Testis (tissue), 2 donors: ENCODE measurements at regions not wholly inside any gene's neighbourhood (a gene's known extent, or its start where the extent isn't known, plus 50 kb on each side); places are given as distances from the start of the nearest gene placed in this dataset.

Source experiments
- POLR2A ChIP-seq: fragments of 450-650 bp; IDR thresholded peaks from one replicate; pipeline ENCODE4 v1.6.1; 2017; ENCODE audit warnings: antibody characterized with exemption, mild to moderate bottlenecking, moderate library complexity
- TF ChIP-seq, protein P1 (sequence below), 3 experiments: fragments of 450-650 bp in 2 of 3; fragments of 200-600 bp in 1 of 3; sonication (generic) in 1 of 3; IDR thresholded peaks; one replicate each; pipeline ENCODE4 v1.5.1; 2016 to 2019; ENCODE audit warnings: antibody characterized with exemption in 3 of 3, mild to moderate bottlenecking in 2 of 3, moderate library complexity in 1 of 3

DNA sequence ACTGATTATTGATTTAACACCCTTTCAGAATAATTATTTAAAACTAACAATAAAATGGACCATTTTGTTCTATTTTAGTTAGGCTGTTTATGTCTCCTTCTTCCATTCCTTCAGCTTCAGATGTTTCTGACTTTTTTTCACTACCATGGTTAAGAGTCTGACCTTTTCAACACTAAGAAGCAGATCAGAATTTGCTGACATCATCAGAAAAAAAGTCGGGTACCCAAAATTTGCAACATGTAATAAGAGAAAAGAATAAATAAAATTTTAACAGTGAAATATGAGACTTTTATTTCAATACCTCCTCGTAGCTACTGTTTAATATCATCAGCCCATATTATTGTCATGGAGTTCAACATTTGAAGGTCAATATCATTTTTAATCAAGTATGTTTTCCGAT, 1158.3 kb downstream of the RPIA start:
- TF ChIP-seq, protein P1, sequence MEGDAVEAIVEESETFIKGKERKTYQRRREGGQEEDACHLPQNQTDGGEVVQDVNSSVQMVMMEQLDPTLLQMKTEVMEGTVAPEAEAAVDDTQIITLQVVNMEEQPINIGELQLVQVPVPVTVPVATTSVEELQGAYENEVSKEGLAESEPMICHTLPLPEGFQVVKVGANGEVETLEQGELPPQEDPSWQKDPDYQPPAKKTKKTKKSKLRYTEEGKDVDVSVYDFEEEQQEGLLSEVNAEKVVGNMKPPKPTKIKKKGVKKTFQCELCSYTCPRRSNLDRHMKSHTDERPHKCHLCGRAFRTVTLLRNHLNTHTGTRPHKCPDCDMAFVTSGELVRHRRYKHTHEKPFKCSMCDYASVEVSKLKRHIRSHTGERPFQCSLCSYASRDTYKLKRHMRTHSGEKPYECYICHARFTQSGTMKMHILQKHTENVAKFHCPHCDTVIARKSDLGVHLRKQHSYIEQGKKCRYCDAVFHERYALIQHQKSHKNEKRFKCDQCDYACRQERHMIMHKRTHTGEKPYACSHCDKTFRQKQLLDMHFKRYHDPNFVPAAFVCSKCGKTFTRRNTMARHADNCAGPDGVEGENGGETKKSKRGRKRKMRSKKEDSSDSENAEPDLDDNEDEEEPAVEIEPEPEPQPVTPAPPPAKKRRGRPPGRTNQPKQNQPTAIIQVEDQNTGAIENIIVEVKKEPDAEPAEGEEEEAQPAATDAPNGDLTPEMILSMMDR (IDR thresholded peaks at IDR 0.05): no peak
- TF ChIP-seq POLR2A: no peak
